Neural cell (in vitro differentiated cells): ENCODE measurements at regions not wholly inside any gene's neighbourhood (a gene's known extent, or its start where the extent isn't known, plus 50 kb on each side); places are given as distances from the start of the nearest gene placed in this dataset.

Experiments
- CTCF ChIP-seq: fragments of 450-650 bp; IDR thresholded peaks from 2 replicates; pipeline ENCODE4 v1.5.1; 2014; ENCODE audit warnings: antibody characterized with exemption, mild to moderate bottlenecking, moderate library complexity; ENCODE audit not compliant: poor library complexity, severe bottlenecking
- EP300 ChIP-seq: fragments of 450-650 bp; conservative IDR thresholded peaks from 2 replicates; pipeline ENCODE4 v1.6.1; 2014; ENCODE audit warnings: antibody characterized with exemption, mild to moderate bottlenecking, moderate library complexity; ENCODE audit not compliant: poor library complexity, severe bottlenecking
- REST ChIP-seq: IDR thresholded peaks from 2 replicates; pipeline ENCODE4 v1.6.1; 2012; ENCODE audit warnings: borderline replicate concordance

- TF ChIP-seq CTCF (no peak), EP300 (no peak), REST (no peak)
These were observed 980.9 kb downstream of the GATA3 start for GRCh38 chr10:9035355-9035754.
